ENCODE measurements at regions not wholly inside any gene's neighbourhood (a gene's known extent, or its start where the extent isn't known, plus 50 kb on each side); places are given as distances from the start of the nearest gene placed in this dataset.

DNA sequence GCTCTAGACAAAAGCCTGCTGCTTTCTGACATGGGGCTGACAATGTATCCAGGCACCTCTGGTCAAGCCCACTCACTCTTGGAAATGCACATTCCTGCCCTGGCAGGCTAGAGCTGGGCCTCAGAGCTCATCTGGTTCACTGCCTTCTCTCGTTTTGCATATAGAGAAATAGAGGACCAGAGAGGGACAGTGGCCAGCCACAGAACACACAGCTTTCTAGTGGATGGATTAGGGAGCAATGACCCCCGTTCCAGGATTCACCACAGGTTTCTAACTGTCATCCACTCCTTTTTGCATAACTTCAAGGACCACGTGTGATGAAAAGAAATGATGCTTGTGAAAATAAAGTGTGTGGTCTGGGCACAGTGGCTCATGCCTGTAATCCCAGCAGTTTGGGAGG lies 129.6 kb upstream of the IGSF21 start:
- DNase-seq: no peak

DNA sequence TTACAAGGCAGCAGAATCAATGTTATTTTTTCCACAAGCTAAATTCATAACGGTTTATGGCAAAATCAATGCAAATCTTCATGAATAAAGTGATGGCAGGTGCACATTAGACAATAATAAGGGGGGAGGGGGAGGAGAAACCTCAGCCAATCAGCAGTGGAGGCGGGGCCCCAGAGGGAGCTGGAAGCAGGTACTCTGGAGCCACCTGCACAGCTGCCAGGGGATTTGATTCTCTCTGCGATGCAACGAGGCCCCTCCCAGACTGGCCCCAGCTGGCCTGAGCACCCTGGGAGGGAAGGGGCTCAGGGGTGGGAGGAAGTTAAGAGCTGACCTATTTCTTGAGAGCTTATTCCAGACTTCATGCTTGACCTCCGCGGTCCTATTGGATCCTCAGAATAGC lies 127.8 kb upstream of the IGSF21 start:
- DNase-seq: no peak

DNA sequence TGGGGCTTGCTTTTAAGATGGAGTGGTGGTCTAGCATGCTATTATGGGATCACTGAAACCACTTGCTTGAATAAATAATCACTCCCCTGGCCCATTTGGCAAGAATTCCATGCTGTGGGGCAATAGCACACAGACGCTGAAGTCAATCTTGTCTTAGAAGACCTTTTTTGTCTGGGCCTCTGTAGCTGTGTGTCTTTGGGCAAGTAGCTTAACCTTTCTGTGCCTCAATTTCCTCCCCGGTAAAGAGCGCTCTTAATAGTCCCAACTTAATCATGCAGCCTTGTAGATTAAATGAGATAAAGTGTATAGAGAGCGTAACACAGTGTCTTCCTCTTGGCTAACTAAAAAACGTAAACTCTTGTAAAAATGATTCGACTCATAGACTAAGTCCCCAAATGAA lies 125.4 kb upstream of the IGSF21 start:
- DNase-seq: no peak

DNA sequence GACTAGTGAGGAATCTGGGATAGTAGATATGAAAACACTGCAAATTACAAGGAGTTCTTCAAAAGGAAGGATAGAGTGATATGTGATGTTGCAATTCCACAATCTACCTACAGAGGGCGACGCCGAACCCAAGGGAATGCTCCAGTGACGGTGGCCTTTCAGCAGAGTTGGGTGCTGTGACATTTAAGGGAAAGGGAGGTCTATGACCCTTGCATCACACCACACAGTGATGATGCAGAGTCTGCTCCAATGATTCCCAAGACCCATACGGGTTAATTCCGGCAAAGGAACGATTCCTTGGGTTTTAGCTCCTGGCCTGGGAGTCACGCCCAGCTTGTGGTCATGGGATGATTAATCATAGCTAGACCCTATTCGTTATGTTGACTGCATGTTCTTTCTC lies 123.0 kb upstream of the IGSF21 start:
- no peak for DNase-seq

GRCh38 chr1:17986156-17986555 lies 121.4 kb upstream of the IGSF21 start:
- no peak for DNase-seq

- DNase-seq: no peak
Measured at GRCh38 chr1:17990401-17990800, 117.2 kb upstream of the IGSF21 start.

DNA sequence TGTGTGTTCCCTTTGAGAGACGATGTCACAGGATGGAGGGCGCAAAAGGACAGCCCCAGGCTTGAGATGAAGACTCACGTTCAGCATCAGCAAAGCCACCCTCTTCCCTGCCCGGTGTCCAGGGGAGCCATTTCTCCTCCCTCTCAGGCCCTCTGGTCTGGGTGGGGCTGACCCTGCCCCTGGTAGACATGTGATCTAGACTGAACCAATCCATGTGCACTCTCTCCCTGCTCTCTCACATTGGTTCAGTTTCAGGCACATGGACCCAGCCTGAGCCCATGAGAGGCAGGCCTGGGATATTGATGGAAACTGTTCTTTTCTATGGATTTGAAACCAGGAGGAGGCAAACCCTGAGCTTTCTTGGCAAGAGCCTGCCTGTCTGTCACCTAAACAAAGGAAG lies 115.6 kb upstream of the IGSF21 start:
- no peak for DNase-seq

DNA sequence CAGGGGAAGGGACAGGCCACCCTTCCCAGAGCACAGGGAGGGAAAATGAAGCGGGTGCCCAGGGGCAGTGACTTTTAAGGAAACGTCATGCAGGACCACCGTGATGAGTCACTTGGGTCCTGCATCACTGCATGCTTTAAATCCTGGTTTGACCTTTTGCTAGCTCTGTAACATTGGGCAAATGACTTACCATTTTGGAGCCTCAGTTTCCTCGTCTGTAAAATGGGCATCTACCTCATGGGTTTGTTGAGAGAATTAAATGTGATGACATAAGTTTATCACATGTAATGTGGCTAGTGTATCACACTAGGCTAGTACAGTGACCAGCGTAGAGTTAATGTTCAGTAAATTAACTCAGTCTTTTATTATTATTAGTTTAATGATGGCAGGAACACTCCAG lies 114.8 kb upstream of the IGSF21 start:
- DNase-seq: no peak

DNA sequence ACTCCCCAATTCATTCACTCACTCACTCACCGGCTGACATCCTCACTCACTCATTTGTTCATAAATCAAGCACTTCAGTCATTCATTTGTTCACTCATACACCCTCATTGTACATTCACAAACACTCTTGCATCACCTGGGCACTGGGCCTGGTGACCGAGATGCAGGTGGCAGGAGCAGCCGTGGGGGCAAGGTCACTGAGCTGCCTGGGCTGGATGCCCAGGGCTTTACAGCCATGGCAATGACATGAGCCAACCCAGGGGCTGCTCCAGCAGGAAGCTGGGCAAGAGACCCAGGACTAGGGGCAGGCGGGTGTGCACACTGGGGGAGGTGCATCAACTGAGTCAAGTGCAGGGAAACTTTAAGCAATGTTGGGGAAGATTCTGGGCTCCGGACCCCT lies 113.6 kb upstream of the IGSF21 start:
- DNase-seq: no peak

DNA sequence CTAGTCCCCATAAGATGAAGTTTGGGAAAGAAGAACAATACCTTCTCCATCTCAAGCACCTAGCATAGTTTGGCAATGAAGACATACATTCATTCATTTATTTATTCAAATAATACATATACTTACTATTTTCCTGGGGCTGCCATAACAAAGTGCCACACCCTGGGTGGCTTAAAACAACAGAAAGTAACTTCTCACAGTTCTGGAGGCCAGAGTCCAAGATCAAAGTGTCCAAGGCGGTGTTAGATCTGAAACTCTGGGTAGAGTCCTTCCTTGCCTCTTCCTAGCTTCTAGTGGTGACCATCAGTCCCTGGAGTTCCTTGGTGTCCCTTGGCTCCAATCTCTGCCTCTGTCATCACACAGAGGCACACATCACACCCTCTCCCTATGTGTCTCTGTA lies 112.1 kb upstream of the IGSF21 start:
- no peak for DNase-seq

DNA sequence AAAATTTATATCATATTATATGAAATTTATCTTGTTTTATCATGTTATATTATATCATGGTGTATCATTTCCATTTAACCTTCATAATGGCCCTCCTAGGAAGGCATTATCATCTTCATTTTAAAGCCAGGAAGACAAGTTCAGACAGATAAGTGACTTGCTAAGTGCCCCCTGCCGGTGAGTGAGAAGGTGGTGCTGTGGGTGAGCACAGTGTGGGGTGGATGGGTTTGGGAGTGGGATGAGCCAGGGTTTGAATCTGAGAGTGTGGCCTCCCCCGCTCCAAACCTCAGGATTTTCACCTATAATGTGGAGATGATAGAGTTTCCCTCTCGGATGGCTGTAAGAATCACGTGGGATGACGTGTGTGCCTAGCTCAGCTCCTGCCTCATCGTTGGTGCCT lies 108.7 kb upstream of the IGSF21 start:
- DNase-seq: no peak

GRCh38 chr1:17999884-18000283 lies 107.7 kb upstream of the IGSF21 start:
- DNase-seq: no peak

- DNase-seq: no peak
Measured at GRCh38 chr1:18001725-18002124, 105.9 kb upstream of the IGSF21 start.

GRCh38 chr1:18004278-18004677 lies 103.3 kb upstream of the IGSF21 start:
- DNase-seq: no peak

GRCh38 chr1:18005238-18005637 lies 102.4 kb upstream of the IGSF21 start:
- DNase-seq: no peak

- no peak for DNase-seq
Measured at GRCh38 chr1:18007391-18008041, 100.1 kb upstream of the IGSF21 start.

- no peak for DNase-seq
Measured at GRCh38 chr1:18008081-18008480, 99.5 kb upstream of the IGSF21 start.

DNA sequence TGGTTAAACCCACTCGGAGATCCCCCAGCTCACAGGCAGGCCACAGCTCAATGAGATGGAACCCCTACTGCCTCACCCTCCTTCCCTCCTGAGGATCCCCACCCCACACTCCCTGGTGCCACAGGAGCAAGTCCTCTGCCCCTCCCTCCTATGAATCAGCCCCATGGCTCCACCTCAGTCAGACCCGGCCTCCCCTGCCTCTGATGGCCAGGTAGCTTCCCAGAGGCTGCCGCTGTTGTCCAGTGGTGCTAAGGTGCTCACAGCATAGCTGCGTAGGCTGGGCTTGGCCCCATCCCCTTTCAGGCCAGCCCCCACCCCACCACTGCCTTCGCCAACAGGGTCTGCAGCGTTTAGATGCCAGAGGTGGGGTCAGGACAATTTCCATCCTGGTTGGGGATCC lies 98.5 kb upstream of the IGSF21 start:
- no peak for DNase-seq

DNA sequence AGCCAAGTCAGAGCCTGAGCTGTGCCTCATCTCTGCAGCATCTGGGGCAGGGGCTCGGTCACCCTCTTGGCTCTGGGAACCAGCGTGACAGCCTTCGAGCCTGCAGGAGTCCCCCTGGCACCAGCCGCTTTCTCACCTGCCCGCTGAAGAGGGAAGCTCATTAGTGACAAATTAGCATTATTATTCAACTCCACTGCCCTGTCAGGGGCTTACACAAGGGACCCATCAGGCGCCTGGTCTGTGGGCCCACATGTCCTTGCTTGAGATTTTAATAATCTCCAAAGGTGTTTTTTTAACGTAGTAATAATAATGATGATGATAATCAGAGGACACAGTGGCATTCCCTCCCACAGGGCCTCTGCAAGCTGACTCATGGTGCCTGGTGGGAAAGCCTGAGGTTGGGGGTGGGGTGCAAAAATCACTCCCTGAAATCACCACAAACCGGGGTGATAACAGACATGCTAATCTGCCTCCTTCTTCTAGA lies 98.1 kb upstream of the IGSF21 start:
- DNase-seq: no peak

GRCh38 chr1:18010408-18010807 lies 97.2 kb upstream of the IGSF21 start:
- DNase-seq: no peak

GRCh38 chr1:18010945-18011344 lies 96.7 kb upstream of the IGSF21 start:
- no peak for DNase-seq

GRCh38 chr1:18011703-18012102 lies 95.9 kb upstream of the IGSF21 start:
- DNase-seq: no peak

DNA sequence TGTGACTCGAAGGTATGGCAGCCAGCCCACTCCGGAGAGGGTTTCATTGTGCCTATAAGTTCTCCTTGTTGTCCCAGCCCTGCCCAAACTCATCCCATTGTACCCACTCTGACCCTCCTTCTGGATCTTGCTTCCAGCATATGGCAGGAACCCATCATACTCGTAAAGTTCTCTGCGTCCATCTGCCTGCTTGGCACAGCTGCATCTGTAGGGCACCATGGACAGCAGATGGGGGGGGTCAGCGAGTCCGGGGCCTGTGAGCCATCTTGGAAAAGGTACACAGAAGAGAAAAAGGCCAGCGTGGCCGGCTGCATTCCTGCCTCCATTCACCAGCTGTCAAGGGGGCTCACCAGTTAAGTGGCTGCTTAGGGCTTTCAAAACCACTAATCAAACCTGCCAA lies 94.9 kb upstream of the IGSF21 start:
- DNase-seq: no peak

GRCh38 chr1:18013216-18013615 lies 94.4 kb upstream of the IGSF21 start:
- DNase-seq: no peak

GRCh38 chr1:18015719-18016118 lies 91.9 kb upstream of the IGSF21 start:
- DNase-seq: no peak

Data from right kidney (tissue), 1 donor.